ENCODE measurements at regions not wholly inside any gene's neighbourhood (a gene's known extent, or its start where the extent isn't known, plus 50 kb on each side); places are given as distances from the start of the nearest gene placed in this dataset.

DNA sequence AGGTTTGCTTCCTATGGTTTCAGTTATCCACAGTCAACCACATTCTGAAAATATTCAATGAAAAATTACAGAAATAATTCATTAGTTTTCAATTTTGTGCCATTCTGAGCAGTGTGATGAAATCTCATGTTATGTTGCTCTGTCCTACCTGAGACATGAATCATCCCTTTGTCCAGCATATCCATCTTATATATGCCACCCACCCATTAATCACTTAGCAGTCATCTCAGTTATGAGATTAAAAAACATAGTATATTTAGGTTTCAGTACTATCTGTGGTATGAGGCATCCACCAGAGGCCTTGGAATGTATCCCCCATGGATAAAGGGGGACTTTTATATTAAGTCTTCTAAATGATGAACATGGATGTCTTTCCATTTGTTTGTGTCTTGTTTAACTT lies 64.7 kb upstream of the PROK2 start:
- H3K9me3 Mint-ChIP-seq, result no peaks in the 10 kb centered on the region
- no peak overlapping the region for H3K27ac Mint-ChIP-seq
- H3K36me3 Mint-ChIP-seq (ENCODE audit: low read depth), result no peaks in the 10 kb centered on the region
- H3K27me3 Mint-ChIP-seq, result peaks cover 6% of the 10 kb centered on the region
- no peak overlapping the region for H3K4me3 Mint-ChIP-seq
- H3K4me1 Mint-ChIP-seq (ENCODE audit: low read depth), result no peaks in the 10 kb centered on the region
- DNase-seq, result no peak

DNA sequence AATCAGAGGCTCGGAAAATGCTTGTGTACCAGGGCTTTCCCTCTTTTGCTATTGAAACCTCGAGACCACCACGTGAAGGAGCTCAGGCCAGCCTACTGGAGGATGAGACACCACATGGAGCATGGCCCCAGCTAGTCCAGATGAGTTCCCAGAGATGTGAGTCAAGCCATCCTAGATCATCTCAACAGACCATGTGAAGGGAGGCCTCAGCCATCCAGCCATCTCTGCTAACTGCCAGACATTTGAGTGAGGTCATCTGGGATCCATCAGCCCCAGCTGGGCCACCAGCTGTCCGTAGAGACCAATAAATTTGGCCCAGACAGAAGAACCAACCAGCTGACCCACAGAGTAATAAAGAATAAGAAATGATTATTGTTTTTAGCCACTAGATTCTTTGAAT lies 62.8 kb upstream of the PROK2 start:
- no peak overlapping the region for H3K27ac Mint-ChIP-seq
- no peaks in the 10 kb centered on the region for H3K36me3 Mint-ChIP-seq (ENCODE audit: low read depth)
- H3K9me3 Mint-ChIP-seq, result no peaks in the 10 kb centered on the region

GRCh38 chr3:71846185-71846584 lies 61.2 kb upstream of the PROK2 start:
- Mint-ChIP-seq H3K4me3 (no peak overlapping the region), H3K9me3 (no peaks in the 10 kb centered on the region), H3K4me1 (ENCODE audit: low read depth) (no peaks in the 10 kb centered on the region), H3K27me3 (peaks cover 9% of the 10 kb centered on the region), H3K36me3 (ENCODE audit: low read depth) (no peaks in the 10 kb centered on the region), H3K27ac (no peak overlapping the region)
- DNase-seq, result no peak

More for the DNA sequence above, 62.8 kb upstream of the PROK2 start:
- no peak overlapping the region for H3K4me3 Mint-ChIP-seq
- peaks cover 9% of the 10 kb centered on the region for H3K27me3 Mint-ChIP-seq
- H3K4me1 Mint-ChIP-seq (ENCODE audit: low read depth), result no peaks in the 10 kb centered on the region
- DNase-seq, result no peak

DNA sequence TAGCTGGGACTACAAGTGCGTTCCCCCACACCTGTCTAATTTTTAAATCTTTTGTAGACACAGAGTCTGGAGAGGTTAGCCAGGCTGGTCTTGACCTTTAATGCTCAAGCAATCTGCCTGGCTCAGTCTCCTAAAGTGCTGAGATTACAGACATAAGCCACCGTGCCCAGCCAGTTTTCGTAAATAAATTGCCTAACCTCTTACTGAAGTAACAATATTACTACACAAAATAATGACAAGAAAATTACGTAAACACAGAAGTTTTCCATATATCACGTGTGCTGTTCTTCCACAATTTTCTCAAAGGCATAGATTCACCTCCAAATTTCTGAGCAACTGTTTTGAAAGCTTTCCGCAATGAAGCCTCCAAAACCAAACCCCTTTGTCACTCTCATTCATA lies 58.1 kb upstream of the PROK2 start:
- H3K36me3 Mint-ChIP-seq (ENCODE audit: low read depth), result no peaks in the 10 kb centered on the region
- H3K4me3 Mint-ChIP-seq, result no peak overlapping the region
- no peaks in the 10 kb centered on the region for H3K4me1 Mint-ChIP-seq (ENCODE audit: low read depth)
- H3K27ac Mint-ChIP-seq, result no peak overlapping the region
- peaks cover 3% of the 10 kb centered on the region for H3K27me3 Mint-ChIP-seq
- DNase-seq, result no peak
- no peaks in the 10 kb centered on the region for H3K9me3 Mint-ChIP-seq

GRCh38 chr3:71838406-71838805 lies 53.5 kb upstream of the PROK2 start:
- H3K36me3 Mint-ChIP-seq (ENCODE audit: low read depth), result no peaks in the 10 kb centered on the region
- no peaks in the 10 kb centered on the region for H3K4me1 Mint-ChIP-seq (ENCODE audit: low read depth)
- no peak for DNase-seq
- H3K27me3 Mint-ChIP-seq, result no peaks in the 10 kb centered on the region
- H3K9me3 Mint-ChIP-seq, result no peaks in the 10 kb centered on the region
- H3K4me3 Mint-ChIP-seq, result no peak overlapping the region
- H3K27ac Mint-ChIP-seq, result no peak overlapping the region
